Spleen (tissue), 7 donors: ENCODE measurements at regions not wholly inside any gene's neighbourhood (a gene's known extent, or its start where the extent isn't known, plus 50 kb on each side); places are given as distances from the start of the nearest gene placed in this dataset.

Source experiments
- CTCF ChIP-seq, 11 experiments: fragments of 200-600 bp in 7 of 11; fragments of 450-650 bp in 4 of 11; sonication (generic) in 4 of 11; IDR thresholded peaks in 8 of 11; conservative IDR thresholded peaks in 3 of 11; 1 replicate in 7 of 11; 2 replicates in 4 of 11; pipeline versions ENCODE4 v1.4.0 to v1.8.0; 2016 to 2021; ENCODE audit warnings: antibody characterized with exemption in 11 of 11, inconsistent platforms in 4 of 11, mild to moderate bottlenecking in 1 of 11
- POLR2A ChIP-seq, 3 donors: fragments of 450-650 bp; IDR thresholded peaks; one replicate each; pipeline ENCODE4 v1.5.1; 2017; ENCODE audit warnings: antibody characterized with exemption in 3 of 3, mild to moderate bottlenecking in 1 of 3
- POLR2AphosphoS5 ChIP-seq, 3 donors: sonication (generic); formaldehyde crosslinking; IDR thresholded peaks; one replicate each; pipeline ENCODE4 v1.5.1; 2017; ENCODE audit warnings: antibody characterized with exemption in 3 of 3
- donor health status: DM: no; HTN: no; CAD: no; lungs with moderate emphysema.
- donor health status: DM: no; HTN: no; CAD: no.
- donor health status: DM: no; HTN: no; CAD: no.

DNA sequence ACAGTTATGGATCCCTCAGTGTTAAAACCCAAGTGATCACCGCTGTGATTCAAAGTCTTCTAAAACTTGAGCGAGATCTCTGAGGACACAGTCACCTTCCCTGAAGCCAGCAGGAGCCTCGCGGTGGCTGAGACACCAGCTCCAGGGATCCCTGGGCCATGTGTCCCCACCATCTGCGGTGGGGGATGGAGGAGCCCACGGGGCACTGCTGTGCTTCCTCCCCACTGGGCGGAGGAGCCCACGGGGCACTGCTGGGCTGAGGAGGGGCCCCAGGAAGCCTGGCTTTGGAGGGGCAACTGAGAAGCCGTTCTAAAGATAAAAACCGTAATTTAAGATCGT, 65.7 kb upstream of the METRNL start:
- no peak for TF ChIP-seq CTCF (IDR thresholded peaks at IDR 0.05 in 8 of 11, conservative IDR thresholded peaks at IDR 0.05 in 3 of 11)
- no peak for TF ChIP-seq POLR2AphosphoS5 (IDR thresholded peaks at IDR 0.05)
- TF ChIP-seq POLR2A (IDR thresholded peaks at IDR 0.05), result no peak
